Ovary (tissue), 7 donors: ENCODE measurements at regions not wholly inside any gene's neighbourhood (a gene's known extent, or its start where the extent isn't known, plus 50 kb on each side); places are given as distances from the start of the nearest gene placed in this dataset.

Source experiments
- DNase-seq, 5 donors: peaks; one replicate each; pipeline ENCODE4 v3.0.0-alpha.2; 2019 to 2020
- H3K27ac ChIP-seq, 2 donors: fragments of 200-600 bp; one replicate each; pipeline versions ENCODE4 v1.5.1 to v1.8.0; 2019 to 2022
- H3K27me3 ChIP-seq: fragments of 200-600 bp; one replicate; pipeline ENCODE4 v1.8.0; 2022
- H3K36me3 ChIP-seq: fragments of 200-600 bp; sonication (generic); one replicate; pipeline ENCODE4 v1.5.1; 2019
- H3K4me1 ChIP-seq: one replicate; pipeline ENCODE4 v1.8.1; 2013; ENCODE audit warnings: mild to moderate bottlenecking, moderate library complexity; ENCODE audit not compliant: insufficient read depth
- H3K4me3 ChIP-seq: fragments of 200-600 bp; sonication (generic); one replicate; pipeline ENCODE4 v1.5.1; 2017
- H3K9me3 ChIP-seq, 2 donors: fragments of 200-600 bp in 1 of 2; sonication (generic) in 1 of 2; one replicate each; pipeline versions ENCODE4 v1.5.1 to v1.8.1; 2013 to 2019; ENCODE audit warnings: mild to moderate bottlenecking in 1 of 2, moderate library complexity in 1 of 2
- EP300 ChIP-seq: sonication (generic); formaldehyde crosslinking; IDR thresholded peaks from one replicate; pipeline ENCODE4 v1.6.1; 2017; ENCODE audit warnings: antibody characterized with exemption
- POLR2A ChIP-seq: fragments of 450-650 bp; IDR thresholded peaks from one replicate; pipeline ENCODE4 v1.6.1; 2017; ENCODE audit warnings: antibody characterized with exemption, mild to moderate bottlenecking, moderate library complexity
- WGBS, 3 donors: extraction: QIAGEN DNeasy Blood & Tissue Kit in 1 of 3; methylation state at CpG; one replicate each; pipeline versions ENCODE4 v1.1.5 to v1.1.7; 2013 to 2017; 5-methylcytosine and 5-hydroxymethylcytosine counted together
- intact Hi-C, 4 donors: fragments of 100-400 bp; cut with DNase I; formaldehyde crosslinking; loops; one replicate each; pipeline versions ENCODE4 v1.11.0 to v1.15.1; 2022 to 2023
- TF ChIP-seq, protein P1 (sequence below), 3 donors: fragments of 450-650 bp in 2 of 3; fragments of 200-600 bp in 1 of 3; IDR thresholded peaks; one replicate each; pipeline versions ENCODE4 v1.5.1 to v1.8.0; 2016 to 2022; ENCODE audit warnings: antibody characterized with exemption in 3 of 3, mild to moderate bottlenecking in 1 of 3
- donor health status: DM: no; HTN: no; CAD: no; lungs with moderate emphysema.
- donor health status: DM: no; HTN: no; CAD: no.
- donor health status: Bipolar disorder and iron deficiency.
- donor health status: DM: no; HTN: no; CAD: no.
- donor health status: DM: yes; HTN: yes; CAD: no.

- Histone ChIP-seq H3K36me3 (no peaks in the 10 kb centered on the region), H3K27ac (no peak overlapping the region), H3K4me1 (no peaks in the 10 kb centered on the region), H3K4me3 (no peak overlapping the region), H3K27me3 (no peaks in the 10 kb centered on the region), H3K9me3 (no peaks in the 10 kb centered on the region)
- intact Hi-C loops = no loop called here
- no peak for DNase-seq
- 3 to 5% (median 4%) methylated on average over 3 of the region's 3 CpGs for WGBS, 3 donors
- TF ChIP-seq, protein P1, sequence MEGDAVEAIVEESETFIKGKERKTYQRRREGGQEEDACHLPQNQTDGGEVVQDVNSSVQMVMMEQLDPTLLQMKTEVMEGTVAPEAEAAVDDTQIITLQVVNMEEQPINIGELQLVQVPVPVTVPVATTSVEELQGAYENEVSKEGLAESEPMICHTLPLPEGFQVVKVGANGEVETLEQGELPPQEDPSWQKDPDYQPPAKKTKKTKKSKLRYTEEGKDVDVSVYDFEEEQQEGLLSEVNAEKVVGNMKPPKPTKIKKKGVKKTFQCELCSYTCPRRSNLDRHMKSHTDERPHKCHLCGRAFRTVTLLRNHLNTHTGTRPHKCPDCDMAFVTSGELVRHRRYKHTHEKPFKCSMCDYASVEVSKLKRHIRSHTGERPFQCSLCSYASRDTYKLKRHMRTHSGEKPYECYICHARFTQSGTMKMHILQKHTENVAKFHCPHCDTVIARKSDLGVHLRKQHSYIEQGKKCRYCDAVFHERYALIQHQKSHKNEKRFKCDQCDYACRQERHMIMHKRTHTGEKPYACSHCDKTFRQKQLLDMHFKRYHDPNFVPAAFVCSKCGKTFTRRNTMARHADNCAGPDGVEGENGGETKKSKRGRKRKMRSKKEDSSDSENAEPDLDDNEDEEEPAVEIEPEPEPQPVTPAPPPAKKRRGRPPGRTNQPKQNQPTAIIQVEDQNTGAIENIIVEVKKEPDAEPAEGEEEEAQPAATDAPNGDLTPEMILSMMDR (IDR thresholded peaks at IDR 0.05) = no peak
- TF ChIP-seq EP300 (no peak), POLR2A (no peak)
Measured at GRCh38 chr10:88080213-88080612, 216.8 kb downstream of the PTEN start.

- Histone ChIP-seq H3K36me3 (no peaks in the 10 kb centered on the region), H3K9me3 (no peaks in the 10 kb centered on the region), H3K4me3 (no peak overlapping the region), H3K27ac (no peak overlapping the region), H3K4me1 (no peaks in the 10 kb centered on the region), H3K27me3 (no peaks in the 10 kb centered on the region)
- no peak for DNase-seq
- intact Hi-C loops = no loop called here
- WGBS, 3 donors = 66 to 70% (median 70%) methylated on average over 3 of the region's 3 CpGs
- TF ChIP-seq POLR2A (no peak), EP300 (no peak)
- TF ChIP-seq, protein P1 (IDR thresholded peaks at IDR 0.05) = no peak
Measured at GRCh38 chr10:88081457-88082054, 218.1 kb downstream of the PTEN start.

DNA sequence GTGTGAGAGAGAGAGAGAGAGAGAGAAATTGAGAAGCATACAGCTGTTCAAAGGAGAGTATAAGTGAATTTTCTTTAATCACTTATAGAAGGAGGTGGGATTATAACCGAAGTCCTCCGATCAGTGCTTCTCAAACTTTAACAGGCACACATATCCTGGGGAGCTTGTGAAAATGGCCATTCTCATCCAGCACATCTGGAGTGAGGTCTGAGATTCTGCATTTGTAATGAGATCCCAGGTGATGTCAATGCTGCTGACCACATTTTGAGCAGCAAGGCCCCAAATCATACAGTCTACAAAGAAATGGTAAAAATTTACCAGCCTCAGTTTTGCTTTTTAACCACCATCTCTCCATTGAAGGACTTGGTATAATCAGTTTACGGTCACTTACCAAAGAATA lies 219.0 kb downstream of the PTEN start:
- Histone ChIP-seq H3K27ac (no peak overlapping the region), H3K4me3 (no peak overlapping the region), H3K9me3 (no peaks in the 10 kb centered on the region), H3K27me3 (no peaks in the 10 kb centered on the region), H3K4me1 (no peaks in the 10 kb centered on the region), H3K36me3 (no peaks in the 10 kb centered on the region)
- TF ChIP-seq, protein P1 (IDR thresholded peaks at IDR 0.05) = no peak
- TF ChIP-seq POLR2A = no peak
- TF ChIP-seq EP300 = no peak
- WGBS, 3 donors = 95 to 96% (median 96%) methylated on average over 3 of the region's 3 CpGs
- DNase-seq = no peak
- intact Hi-C loops = no loop called here

DNA sequence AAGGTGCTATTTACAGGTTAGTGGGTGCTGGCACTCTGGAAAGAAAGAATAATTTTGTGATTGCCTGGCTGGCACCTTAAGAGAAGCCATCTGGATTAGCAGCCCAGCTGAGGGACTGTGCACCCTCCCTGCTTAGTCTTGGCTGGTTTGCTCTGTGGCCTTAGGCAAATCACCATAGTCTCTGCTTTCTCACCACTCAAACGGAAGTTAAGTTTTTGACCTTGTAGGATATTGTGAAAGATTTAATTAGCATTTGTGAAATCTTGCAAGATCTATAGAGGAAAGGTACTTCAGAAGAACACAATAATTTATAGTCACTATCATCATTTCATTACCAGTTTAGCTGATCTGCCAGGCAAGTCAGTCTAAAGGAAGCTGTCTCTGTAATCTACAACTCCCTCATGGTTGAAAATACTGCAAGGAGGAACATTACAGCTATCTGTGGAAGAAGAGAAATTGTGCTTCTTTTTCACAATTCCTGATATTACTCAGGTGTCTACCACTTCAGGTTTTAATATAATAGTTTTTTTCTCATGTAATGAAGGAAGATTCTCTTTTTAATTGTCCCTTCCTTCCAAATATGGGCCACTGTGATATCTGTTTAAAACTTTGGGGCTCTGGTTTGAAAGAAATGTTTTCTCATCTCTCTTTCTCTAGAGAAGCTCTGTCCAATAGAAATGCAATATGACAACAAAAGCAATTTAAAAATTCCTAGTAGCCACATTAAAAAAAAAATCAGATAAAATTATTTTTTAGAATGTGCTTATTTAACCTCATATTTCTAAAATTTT lies 219.6 kb downstream of the PTEN start:
- Histone ChIP-seq H3K27me3 (no peaks in the 10 kb centered on the region), H3K27ac (no peak overlapping the region), H3K36me3 (no peaks in the 10 kb centered on the region), H3K9me3 (no peaks in the 10 kb centered on the region), H3K4me3 (no peak overlapping the region), H3K4me1 (no peaks in the 10 kb centered on the region)
- 77% methylated on average over 1 of the region's 1 CpG for WGBS, 3 donors
- intact Hi-C loops = no loop called here
- no peak for DNase-seq
- TF ChIP-seq EP300 = no peak
- TF ChIP-seq POLR2A = no peak
- TF ChIP-seq, protein P1 (IDR thresholded peaks at IDR 0.05) = no peak
